Mesothelial cell of epicardium (in vitro differentiated cells): ENCODE measurements at regions not wholly inside any gene's neighbourhood (a gene's known extent, or its start where the extent isn't known, plus 50 kb on each side); places are given as distances from the start of the nearest gene placed in this dataset.
"Not testable (repeated sequence)": the region's sequence is repeated elsewhere in the genome, so short reads cannot be mapped to it uniquely, and the experiment has no call there.

ENCODE experiments used
- DNase-seq, 2 experiments: peaks; one replicate each; pipeline ENCODE4 v3.0.0; 2021; ENCODE audit warnings: low spot score in 2 of 2; ENCODE audit not compliant: unreplicated experiment in 2 of 2
- H3K27ac Mint-ChIP-seq: 2 replicates; pipeline ENCODE4 v1.8.0; 2021; ENCODE audit warnings: mixed read lengths
- H3K27me3 Mint-ChIP-seq: 2 replicates; pipeline ENCODE4 v1.8.0; 2021; ENCODE audit warnings: low read depth, mixed read lengths
- H3K36me3 Mint-ChIP-seq: 2 replicates; pipeline ENCODE4 v1.8.0; 2021; ENCODE audit warnings: mixed read lengths
- H3K4me1 Mint-ChIP-seq: 2 replicates; pipeline ENCODE4 v1.8.0; 2021; ENCODE audit warnings: mixed read lengths
- H3K4me3 Mint-ChIP-seq: 2 replicates; pipeline ENCODE4 v1.8.0; 2021; ENCODE audit warnings: mild to moderate bottlenecking, moderate library complexity, mixed read lengths
- H3K9me3 Mint-ChIP-seq: 2 replicates; pipeline ENCODE4 v1.8.0; 2021; ENCODE audit warnings: mixed read lengths
- TF ChIP-seq, protein P1 (sequence below): fragments of 200-600 bp; sonication (generic); IDR thresholded peaks from one replicate; pipeline ENCODE4 v1.5.0; 2021; ENCODE audit warnings: antibody characterized with exemption; ENCODE audit not compliant: unreplicated experiment

- Mint-ChIP-seq H3K9me3 (no peaks in the 10 kb centered on the region), H3K4me3 (no peak overlapping the region), H3K36me3 (no peaks in the 10 kb centered on the region), H3K27ac (no peak overlapping the region), H3K27me3 (no peaks in the 10 kb centered on the region), H3K4me1 (peaks cover 7% of the 10 kb centered on the region)
- TF ChIP-seq, protein P1, sequence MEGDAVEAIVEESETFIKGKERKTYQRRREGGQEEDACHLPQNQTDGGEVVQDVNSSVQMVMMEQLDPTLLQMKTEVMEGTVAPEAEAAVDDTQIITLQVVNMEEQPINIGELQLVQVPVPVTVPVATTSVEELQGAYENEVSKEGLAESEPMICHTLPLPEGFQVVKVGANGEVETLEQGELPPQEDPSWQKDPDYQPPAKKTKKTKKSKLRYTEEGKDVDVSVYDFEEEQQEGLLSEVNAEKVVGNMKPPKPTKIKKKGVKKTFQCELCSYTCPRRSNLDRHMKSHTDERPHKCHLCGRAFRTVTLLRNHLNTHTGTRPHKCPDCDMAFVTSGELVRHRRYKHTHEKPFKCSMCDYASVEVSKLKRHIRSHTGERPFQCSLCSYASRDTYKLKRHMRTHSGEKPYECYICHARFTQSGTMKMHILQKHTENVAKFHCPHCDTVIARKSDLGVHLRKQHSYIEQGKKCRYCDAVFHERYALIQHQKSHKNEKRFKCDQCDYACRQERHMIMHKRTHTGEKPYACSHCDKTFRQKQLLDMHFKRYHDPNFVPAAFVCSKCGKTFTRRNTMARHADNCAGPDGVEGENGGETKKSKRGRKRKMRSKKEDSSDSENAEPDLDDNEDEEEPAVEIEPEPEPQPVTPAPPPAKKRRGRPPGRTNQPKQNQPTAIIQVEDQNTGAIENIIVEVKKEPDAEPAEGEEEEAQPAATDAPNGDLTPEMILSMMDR, result no peak
- DNase-seq, result no peak
Measured at GRCh38 chr15:88997531-88997930, 84.4 kb upstream of the MFGE8 start.

GRCh38 chr15:88998980-88999713 is 86.0 kb upstream of the MFGE8 start:
- Mint-ChIP-seq H3K27me3 (no peaks in the 10 kb centered on the region), H3K4me1 (peaks cover 4% of the 10 kb centered on the region), H3K36me3 (no peaks in the 10 kb centered on the region), H3K27ac (no peak overlapping the region), H3K4me3 (no peak overlapping the region), H3K9me3 (no peaks in the 10 kb centered on the region)
- no peak for DNase-seq
- TF ChIP-seq, protein P1, result no peak

DNA sequence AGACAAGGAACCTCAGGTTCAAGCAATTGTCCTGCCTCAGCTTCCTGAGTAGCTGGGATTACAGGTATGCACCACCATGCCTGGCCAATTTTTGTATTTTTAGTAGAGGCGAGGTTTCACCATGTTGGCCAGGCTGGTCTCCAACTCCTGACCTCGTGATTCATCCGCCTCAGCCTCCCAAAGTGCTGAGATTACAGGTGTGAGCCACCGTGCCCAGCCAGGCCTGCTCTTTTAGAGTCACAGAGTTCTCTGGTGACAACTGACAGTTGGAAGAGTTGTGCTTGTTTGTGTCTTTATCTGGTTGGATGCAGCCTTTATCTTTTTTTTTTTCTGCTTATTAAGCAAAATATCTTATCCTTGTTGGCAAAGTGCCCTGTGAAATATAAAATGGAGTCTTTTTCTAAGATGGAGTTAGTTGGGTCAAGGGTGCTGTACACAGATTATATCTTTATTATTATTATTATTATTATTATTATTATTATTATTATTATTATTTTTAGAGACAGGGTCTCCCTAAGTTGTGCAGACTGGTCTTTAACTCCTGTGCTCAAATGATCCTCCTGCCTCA is 86.5 kb upstream of the ABHD2 start:
- H3K27ac Mint-ChIP-seq, H3K4me3 Mint-ChIP-seq: not testable (repeated sequence)

GRCh38 chr15:89002281-89002761 is 85.9 kb upstream of the ABHD2 start:
- no peaks in the 10 kb centered on the region for H3K27me3 Mint-ChIP-seq
- no peaks in the 10 kb centered on the region for H3K36me3 Mint-ChIP-seq
- no peak for DNase-seq
- no peak overlapping the region for H3K4me3 Mint-ChIP-seq
- H3K9me3 Mint-ChIP-seq, result no peaks in the 10 kb centered on the region
- peaks cover 4% of the 10 kb centered on the region for H3K4me1 Mint-ChIP-seq
- no peak overlapping the region for H3K27ac Mint-ChIP-seq
- TF ChIP-seq, protein P1, result no peak

More for the DNA sequence above, 86.5 kb upstream of the ABHD2 start:
- not testable (repeated sequence) for H3K9me3 Mint-ChIP-seq, H3K36me3 Mint-ChIP-seq, H3K4me1 Mint-ChIP-seq, H3K27me3 Mint-ChIP-seq, DNase-seq

DNA sequence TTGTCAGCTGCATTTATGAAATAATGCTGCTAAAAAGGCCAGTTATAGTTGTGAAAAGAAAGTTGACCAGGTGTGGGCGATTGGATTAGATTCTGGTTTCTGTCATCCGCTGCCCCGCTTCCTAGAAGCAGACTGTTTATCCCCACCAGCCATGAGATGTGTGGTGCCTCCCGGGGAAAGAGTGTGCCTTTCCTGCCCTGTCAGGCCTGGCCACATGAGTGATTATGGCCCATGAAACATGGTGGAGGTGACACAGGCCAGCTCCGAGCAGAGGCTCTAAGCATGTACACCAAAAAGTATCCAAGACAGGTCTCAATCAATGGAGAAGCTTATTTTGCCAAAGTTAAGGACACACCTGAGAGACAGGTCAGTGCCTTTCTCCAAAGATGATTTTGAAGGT is 85.4 kb upstream of the ABHD2 start:
- Mint-ChIP-seq H3K9me3 (no peaks in the 10 kb centered on the region), H3K36me3 (no peaks in the 10 kb centered on the region), H3K27ac (no peak overlapping the region), H3K4me1 (peaks cover 4% of the 10 kb centered on the region), H3K27me3 (no peaks in the 10 kb centered on the region), H3K4me3 (no peak overlapping the region)
- DNase-seq, result no peak
- TF ChIP-seq, protein P1, result no peak
